GM12891 (cell line): ENCODE measurements at regions not wholly inside any gene's neighbourhood (a gene's known extent, or its start where the extent isn't known, plus 50 kb on each side); places are given as distances from the start of the nearest gene placed in this dataset.

Experiments used
- POLR2A ChIP-seq: IDR thresholded peaks from 2 replicates; pipeline ENCODE4 v1.6.1; 2011; ENCODE audit warnings: low read depth, low read length, control low read depth
- POLR2AphosphoS5 ChIP-seq: IDR thresholded peaks from 2 replicates; pipeline ENCODE4 v1.6.1; 2011; ENCODE audit warnings: low read depth, low read length, control low read depth
- SPI1 ChIP-seq: IDR thresholded peaks from 2 replicates; pipeline ENCODE4 v1.6.1; 2011; ENCODE audit warnings: low read depth, low read length, control low read depth

DNA sequence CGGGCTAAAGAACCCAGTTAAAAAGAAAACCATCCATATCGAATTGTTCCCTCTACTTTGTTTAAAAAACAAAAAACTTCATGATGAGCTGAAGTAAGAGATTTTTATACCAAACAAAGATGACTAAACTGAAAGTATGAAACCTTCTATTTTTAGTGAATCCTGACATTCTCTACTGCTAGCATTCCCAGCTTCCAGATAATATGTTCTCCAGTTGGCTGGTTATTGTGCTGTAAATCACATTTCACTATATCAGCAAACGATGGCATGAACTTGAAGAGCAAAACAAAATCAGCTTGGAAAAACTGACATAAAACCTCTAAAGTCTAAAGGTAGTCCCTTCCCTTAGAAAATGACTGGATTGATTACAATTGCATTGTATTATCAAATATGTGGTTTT is 68.1 kb upstream of the APP start:
- TF ChIP-seq POLR2A (no peak), POLR2AphosphoS5 (no peak), SPI1 (no peak)
